ENCODE measurements at regions not wholly inside any gene's neighbourhood (a gene's known extent, or its start where the extent isn't known, plus 50 kb on each side); places are given as distances from the start of the nearest gene placed in this dataset.

DNA sequence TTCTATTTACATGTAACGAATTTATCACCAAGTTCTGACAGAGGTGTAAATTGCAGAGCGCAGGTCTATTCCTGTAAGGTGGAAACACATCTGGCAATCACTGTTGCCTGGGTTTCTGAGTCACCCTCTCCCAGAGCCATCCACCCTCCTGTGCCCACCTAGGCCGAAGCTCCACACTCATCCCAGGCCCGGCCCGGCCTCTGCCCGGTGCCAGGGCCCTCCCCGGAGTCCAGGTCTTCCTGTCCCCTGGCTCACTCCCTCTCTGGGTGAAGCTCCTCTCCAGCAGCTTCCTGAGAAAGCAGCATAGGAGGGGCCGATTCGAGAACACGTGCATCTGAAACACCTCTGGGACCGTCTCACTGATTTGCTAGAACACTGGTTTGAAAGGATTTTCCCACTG, 308.2 kb downstream of the SHANK2 start:
- no peak for TF ChIP-seq TAF1 (IDR thresholded peaks at IDR 0.05; ENCODE audit: low read depth)
- TF ChIP-seq MXI1 (conservative IDR thresholded peaks at IDR 0.05; ENCODE audit: poor library complexity, severe bottlenecking) = no peak
- TF ChIP-seq SMC3 (conservative IDR thresholded peaks at IDR 0.05; ENCODE audit: poor library complexity) = no peak
- TF ChIP-seq, protein P1, sequence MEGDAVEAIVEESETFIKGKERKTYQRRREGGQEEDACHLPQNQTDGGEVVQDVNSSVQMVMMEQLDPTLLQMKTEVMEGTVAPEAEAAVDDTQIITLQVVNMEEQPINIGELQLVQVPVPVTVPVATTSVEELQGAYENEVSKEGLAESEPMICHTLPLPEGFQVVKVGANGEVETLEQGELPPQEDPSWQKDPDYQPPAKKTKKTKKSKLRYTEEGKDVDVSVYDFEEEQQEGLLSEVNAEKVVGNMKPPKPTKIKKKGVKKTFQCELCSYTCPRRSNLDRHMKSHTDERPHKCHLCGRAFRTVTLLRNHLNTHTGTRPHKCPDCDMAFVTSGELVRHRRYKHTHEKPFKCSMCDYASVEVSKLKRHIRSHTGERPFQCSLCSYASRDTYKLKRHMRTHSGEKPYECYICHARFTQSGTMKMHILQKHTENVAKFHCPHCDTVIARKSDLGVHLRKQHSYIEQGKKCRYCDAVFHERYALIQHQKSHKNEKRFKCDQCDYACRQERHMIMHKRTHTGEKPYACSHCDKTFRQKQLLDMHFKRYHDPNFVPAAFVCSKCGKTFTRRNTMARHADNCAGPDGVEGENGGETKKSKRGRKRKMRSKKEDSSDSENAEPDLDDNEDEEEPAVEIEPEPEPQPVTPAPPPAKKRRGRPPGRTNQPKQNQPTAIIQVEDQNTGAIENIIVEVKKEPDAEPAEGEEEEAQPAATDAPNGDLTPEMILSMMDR (IDR thresholded peaks at IDR 0.05; ENCODE audit: poor library complexity, severe bottlenecking) = no peak
- no peak for TF ChIP-seq POLR2AphosphoS5 (IDR thresholded peaks at IDR 0.05)
- TF ChIP-seq, protein P2, sequence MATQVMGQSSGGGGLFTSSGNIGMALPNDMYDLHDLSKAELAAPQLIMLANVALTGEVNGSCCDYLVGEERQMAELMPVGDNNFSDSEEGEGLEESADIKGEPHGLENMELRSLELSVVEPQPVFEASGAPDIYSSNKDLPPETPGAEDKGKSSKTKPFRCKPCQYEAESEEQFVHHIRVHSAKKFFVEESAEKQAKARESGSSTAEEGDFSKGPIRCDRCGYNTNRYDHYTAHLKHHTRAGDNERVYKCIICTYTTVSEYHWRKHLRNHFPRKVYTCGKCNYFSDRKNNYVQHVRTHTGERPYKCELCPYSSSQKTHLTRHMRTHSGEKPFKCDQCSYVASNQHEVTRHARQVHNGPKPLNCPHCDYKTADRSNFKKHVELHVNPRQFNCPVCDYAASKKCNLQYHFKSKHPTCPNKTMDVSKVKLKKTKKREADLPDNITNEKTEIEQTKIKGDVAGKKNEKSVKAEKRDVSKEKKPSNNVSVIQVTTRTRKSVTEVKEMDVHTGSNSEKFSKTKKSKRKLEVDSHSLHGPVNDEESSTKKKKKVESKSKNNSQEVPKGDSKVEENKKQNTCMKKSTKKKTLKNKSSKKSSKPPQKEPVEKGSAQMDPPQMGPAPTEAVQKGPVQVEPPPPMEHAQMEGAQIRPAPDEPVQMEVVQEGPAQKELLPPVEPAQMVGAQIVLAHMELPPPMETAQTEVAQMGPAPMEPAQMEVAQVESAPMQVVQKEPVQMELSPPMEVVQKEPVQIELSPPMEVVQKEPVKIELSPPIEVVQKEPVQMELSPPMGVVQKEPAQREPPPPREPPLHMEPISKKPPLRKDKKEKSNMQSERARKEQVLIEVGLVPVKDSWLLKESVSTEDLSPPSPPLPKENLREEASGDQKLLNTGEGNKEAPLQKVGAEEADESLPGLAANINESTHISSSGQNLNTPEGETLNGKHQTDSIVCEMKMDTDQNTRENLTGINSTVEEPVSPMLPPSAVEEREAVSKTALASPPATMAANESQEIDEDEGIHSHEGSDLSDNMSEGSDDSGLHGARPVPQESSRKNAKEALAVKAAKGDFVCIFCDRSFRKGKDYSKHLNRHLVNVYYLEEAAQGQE (IDR thresholded peaks at IDR 0.05; ENCODE audit: borderline replicate concordance) = no peak
- no peak for TF ChIP-seq EZH2 (IDR thresholded peaks at IDR 0.05; ENCODE audit: borderline replicate concordance, insufficient read depth, low read length, poor library complexity, severe bottlenecking)
- no peak for TF ChIP-seq EP300 (conservative IDR thresholded peaks at IDR 0.05; ENCODE audit: poor library complexity, severe bottlenecking)
- no peak for TF ChIP-seq RAD21 (conservative IDR thresholded peaks at IDR 0.05)
- no peaks in the 10 kb centered on the region for H3F3A ChIP-seq (ENCODE audit: insufficient read depth, low read length, poor library complexity, severe bottlenecking)
- no peak overlapping the region for H3K4me2 ChIP-seq (ENCODE audit: low read length)
- H3K9ac ChIP-seq (ENCODE audit: low read length) = no peak overlapping the region
- no peaks in the 10 kb centered on the region for H3K36me3 ChIP-seq (ENCODE audit: insufficient read depth, low read length)
- H3K79me2 ChIP-seq (replicated peaks; ENCODE audit: insufficient read depth, low read length) = no peaks in the 10 kb centered on the region
- no peak overlapping the region for H2AFZ ChIP-seq (ENCODE audit: low read depth, low read length)
- H3K4me3 ChIP-seq (ENCODE audit: low read length) = no peak overlapping the region
- H3K27ac ChIP-seq (ENCODE audit: low read length) = no peak overlapping the region
- H3K9me3 ChIP-seq (ENCODE audit: low read length) = peaks cover 4% of the 10 kb centered on the region
- H3K27me3 ChIP-seq (ENCODE audit: insufficient read depth, low read depth, low read length) = no peaks in the 10 kb centered on the region
- H4K20me1 ChIP-seq (ENCODE audit: insufficient read depth) = no peaks in the 10 kb centered on the region
- no peaks in the 10 kb centered on the region for H3K9me2 ChIP-seq (ENCODE audit: insufficient read depth, low read length)

DNA sequence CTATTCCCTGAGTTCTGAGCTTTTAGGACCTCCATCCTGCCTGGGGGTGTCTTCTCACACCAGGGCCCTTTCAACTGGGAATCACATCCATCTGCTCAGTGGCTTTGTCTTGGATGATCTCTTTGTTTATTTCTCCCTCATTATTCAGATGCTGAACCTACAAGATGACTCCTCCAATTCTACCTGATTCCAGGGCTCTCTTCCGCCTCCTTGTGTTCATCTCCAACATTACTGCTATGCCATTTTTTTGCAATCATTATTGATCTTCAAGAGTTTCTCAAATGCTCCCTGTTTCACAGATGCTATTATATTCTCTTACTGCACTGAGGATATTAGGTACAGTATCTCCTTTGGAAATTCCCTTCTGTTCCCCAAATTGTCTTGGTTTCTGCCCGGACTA, 307.7 kb downstream of the SHANK2 start:
- Histone ChIP-seq H3K27me3 (ENCODE audit: insufficient read depth, low read depth, low read length) (no peaks in the 10 kb centered on the region), H2AFZ (ENCODE audit: low read depth, low read length) (no peak overlapping the region), H3K9me2 (ENCODE audit: insufficient read depth, low read length) (no peaks in the 10 kb centered on the region), H3F3A (ENCODE audit: insufficient read depth, low read length, poor library complexity, severe bottlenecking) (no peaks in the 10 kb centered on the region), H3K4me3 (ENCODE audit: low read length) (no peak overlapping the region), H3K79me2 (replicated peaks; ENCODE audit: insufficient read depth, low read length) (no peaks in the 10 kb centered on the region), H4K20me1 (ENCODE audit: insufficient read depth) (no peaks in the 10 kb centered on the region), H3K4me2 (ENCODE audit: low read length) (no peak overlapping the region), H3K9me3 (ENCODE audit: low read length) (peaks cover 4% of the 10 kb centered on the region), H3K27ac (ENCODE audit: low read length) (no peak overlapping the region), H3K9ac (ENCODE audit: low read length) (no peak overlapping the region), H3K36me3 (ENCODE audit: insufficient read depth, low read length) (no peaks in the 10 kb centered on the region)
- TF ChIP-seq POLR2AphosphoS5 (IDR thresholded peaks at IDR 0.05) (no peak), MXI1 (conservative IDR thresholded peaks at IDR 0.05; ENCODE audit: poor library complexity, severe bottlenecking) (no peak), TAF1 (IDR thresholded peaks at IDR 0.05; ENCODE audit: low read depth) (no peak), SMC3 (conservative IDR thresholded peaks at IDR 0.05; ENCODE audit: poor library complexity) (no peak), EP300 (conservative IDR thresholded peaks at IDR 0.05; ENCODE audit: poor library complexity, severe bottlenecking) (no peak)
- TF ChIP-seq, protein P1 (IDR thresholded peaks at IDR 0.05; ENCODE audit: poor library complexity, severe bottlenecking) = no peak
